Thoracic aorta (tissue), 2 donors: ENCODE measurements at regions not wholly inside any gene's neighbourhood (a gene's known extent, or its start where the extent isn't known, plus 50 kb on each side); places are given as distances from the start of the nearest gene placed in this dataset.
A peak's percentile ranks its signal among the peaks of the same experiment; 100 is the strongest.

Experiments
- ATAC-seq: fragments of 150-250 bp; one replicate; pipeline ENCODE4 v1.8.0; 2017; ENCODE audit warnings: low read depth; ENCODE audit not compliant: insufficient number of reproducible peaks, low FRiP score
- DNase-seq: peaks from one replicate; pipeline ENCODE4 v3.0.0-alpha.2; 2020; ENCODE audit warnings: low spot score
- H3K27ac ChIP-seq, 2 donors: fragments of 200-600 bp; sonication (generic); 1 replicate in 1 of 2; 2 replicates in 1 of 2; pipeline ENCODE4 v1.5.1; 2016; ENCODE audit warnings: mild to moderate bottlenecking in 2 of 2, moderate library complexity in 2 of 2
- H3K27me3 ChIP-seq: fragments of 200-600 bp; sonication (generic); replicated peaks from 2 replicates; pipeline ENCODE4 v1.6.0; 2016; ENCODE audit warnings: mild to moderate bottlenecking; ENCODE audit not compliant: insufficient read depth
- H3K36me3 ChIP-seq: fragments of 200-600 bp; sonication (generic); one replicate; pipeline ENCODE4 v1.5.1; 2016
- H3K4me1 ChIP-seq, 2 donors: fragments of 200-600 bp; sonication (generic); 1 replicate in 1 of 2; 2 replicates in 1 of 2; pipeline versions ENCODE4 v1.5.1 to v1.6.0; 2016; ENCODE audit warnings: low read depth in 2 of 2, mild to moderate bottlenecking in 1 of 2; ENCODE audit not compliant: control insufficient read depth in 1 of 2
- H3K4me3 ChIP-seq: fragments of 200-600 bp; sonication (generic); 2 replicates; pipeline ENCODE4 v1.5.1; 2016; ENCODE audit warnings: mild to moderate bottlenecking
- H3K9me3 ChIP-seq: fragments of 200-600 bp; sonication (generic); 2 replicates; pipeline ENCODE4 v1.5.1; 2016
- TF ChIP-seq, protein P1 (sequence below): fragments of 200-600 bp; sonication (generic); IDR thresholded peaks from one replicate; pipeline ENCODE4 v1.5.1; 2019; ENCODE audit warnings: antibody characterized with exemption

DNA sequence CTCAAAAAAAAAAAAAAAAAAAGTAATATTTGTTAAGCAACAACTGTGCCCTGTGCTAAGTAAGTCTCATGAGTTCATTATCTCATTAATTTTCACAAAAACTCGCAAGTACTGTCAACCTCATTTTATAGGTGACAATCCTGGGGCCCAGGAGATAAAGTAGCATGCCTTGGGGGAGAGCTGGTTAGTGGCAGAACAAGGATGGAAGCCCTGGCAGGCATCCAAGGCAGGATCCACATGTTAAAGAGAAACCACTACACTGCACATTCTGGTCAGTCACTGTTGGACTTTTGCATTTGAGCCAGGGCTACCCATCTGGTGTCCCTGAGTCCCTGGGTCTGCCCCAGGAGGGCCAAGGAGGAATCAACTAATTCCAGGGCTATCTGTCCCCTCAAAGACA lies 54.6 kb downstream of the ZFP36L2 start:
- H3K4me1 ChIP-seq: peaks cover 6 to 18% of the 10 kb centered on the region in 2 donors
- no peak overlapping the region for H3K27ac ChIP-seq

DNA sequence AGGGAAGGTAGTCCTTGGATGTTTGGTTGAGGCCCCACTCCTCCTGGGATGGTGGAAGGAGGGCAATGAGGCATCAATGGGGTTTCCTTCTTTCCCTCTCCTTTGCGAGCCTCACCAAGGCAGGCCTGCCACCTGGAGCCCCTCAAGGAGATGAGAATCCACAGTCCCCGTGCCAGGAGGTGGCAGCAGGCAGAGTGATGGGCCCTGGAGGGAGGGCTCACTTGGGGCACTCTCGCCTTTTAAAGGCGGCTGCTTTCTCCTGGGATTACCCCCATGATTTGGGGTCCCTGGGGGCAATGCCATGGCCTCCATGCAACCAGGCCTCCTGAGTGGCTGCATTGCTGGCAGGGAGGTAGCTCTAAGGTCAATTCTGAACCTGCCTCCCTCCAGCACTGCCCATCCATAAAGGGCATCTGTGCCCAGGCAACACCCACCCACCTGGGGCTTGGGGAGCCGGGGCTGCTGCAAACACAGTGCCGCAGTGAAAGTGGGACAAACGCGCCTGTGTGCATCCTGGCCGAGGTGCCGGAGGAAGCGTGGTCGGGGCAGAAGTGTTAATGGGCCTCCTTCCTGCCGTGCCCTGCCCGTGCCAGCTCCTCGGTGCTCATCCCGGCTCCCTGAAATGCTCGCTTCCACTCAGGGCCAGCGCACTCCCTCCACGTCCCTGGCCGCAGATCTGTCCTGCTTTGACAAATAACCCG lies 55.9 kb downstream of the ZFP36L2 start:
- no peaks in the 10 kb centered on the region for H3K36me3 ChIP-seq
- H3K27ac ChIP-seq: no peak overlapping the region
- peaks cover 6 to 18% of the 10 kb centered on the region in 2 donors for H3K4me1 ChIP-seq
- TF ChIP-seq, protein P1, sequence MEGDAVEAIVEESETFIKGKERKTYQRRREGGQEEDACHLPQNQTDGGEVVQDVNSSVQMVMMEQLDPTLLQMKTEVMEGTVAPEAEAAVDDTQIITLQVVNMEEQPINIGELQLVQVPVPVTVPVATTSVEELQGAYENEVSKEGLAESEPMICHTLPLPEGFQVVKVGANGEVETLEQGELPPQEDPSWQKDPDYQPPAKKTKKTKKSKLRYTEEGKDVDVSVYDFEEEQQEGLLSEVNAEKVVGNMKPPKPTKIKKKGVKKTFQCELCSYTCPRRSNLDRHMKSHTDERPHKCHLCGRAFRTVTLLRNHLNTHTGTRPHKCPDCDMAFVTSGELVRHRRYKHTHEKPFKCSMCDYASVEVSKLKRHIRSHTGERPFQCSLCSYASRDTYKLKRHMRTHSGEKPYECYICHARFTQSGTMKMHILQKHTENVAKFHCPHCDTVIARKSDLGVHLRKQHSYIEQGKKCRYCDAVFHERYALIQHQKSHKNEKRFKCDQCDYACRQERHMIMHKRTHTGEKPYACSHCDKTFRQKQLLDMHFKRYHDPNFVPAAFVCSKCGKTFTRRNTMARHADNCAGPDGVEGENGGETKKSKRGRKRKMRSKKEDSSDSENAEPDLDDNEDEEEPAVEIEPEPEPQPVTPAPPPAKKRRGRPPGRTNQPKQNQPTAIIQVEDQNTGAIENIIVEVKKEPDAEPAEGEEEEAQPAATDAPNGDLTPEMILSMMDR: no peak
- DNase-seq (no peak), ATAC-seq (no peak)
- H3K9me3 ChIP-seq: peaks cover 8% of the 10 kb centered on the region
- H3K4me3 ChIP-seq: no peak overlapping the region
- H3K27me3 ChIP-seq: no peaks in the 10 kb centered on the region

More for the DNA sequence above, 54.6 kb downstream of the ZFP36L2 start:
- Histone ChIP-seq H3K4me3 (no peak overlapping the region), H3K36me3 (no peaks in the 10 kb centered on the region), H3K27me3 (no peaks in the 10 kb centered on the region), H3K9me3 (peaks cover 11% of the 10 kb centered on the region)
- ATAC-seq (no peak), DNase-seq (no peak)
- TF ChIP-seq, protein P1: no peak

DNA sequence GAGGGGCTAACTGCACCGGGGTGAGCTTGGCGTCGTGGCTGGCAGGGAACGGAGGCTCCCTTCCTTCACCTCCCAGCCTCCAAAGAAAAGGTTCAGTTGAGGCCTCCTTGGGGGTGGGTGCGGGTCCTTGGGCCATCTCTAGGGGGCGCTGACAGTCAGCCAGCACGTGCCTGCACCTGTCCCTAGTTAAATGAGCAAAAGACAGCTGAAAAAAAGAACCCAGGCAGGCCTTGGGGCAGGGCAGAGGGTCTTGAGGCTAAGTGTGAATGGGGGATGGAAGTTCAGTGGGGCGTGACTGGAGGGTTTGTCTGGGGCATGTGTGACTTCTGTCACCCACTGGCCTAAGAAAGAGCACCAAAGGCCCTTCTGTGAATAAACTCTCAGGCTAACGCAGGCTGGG lies 56.4 kb downstream of the ZFP36L2 start:
- TF ChIP-seq, protein P1: peak; percentile 37
- H3K9me3 ChIP-seq: peaks cover 2% of the 10 kb centered on the region
- no peaks in the 10 kb centered on the region for H3K27me3 ChIP-seq
- DNase-seq: no peak
- H3K4me1 ChIP-seq: peaks cover 6 to 18% of the 10 kb centered on the region in 2 donors
- no peak overlapping the region for H3K27ac ChIP-seq
- ATAC-seq: no peak
- H3K4me3 ChIP-seq: no peak overlapping the region
- no peaks in the 10 kb centered on the region for H3K36me3 ChIP-seq

DNA sequence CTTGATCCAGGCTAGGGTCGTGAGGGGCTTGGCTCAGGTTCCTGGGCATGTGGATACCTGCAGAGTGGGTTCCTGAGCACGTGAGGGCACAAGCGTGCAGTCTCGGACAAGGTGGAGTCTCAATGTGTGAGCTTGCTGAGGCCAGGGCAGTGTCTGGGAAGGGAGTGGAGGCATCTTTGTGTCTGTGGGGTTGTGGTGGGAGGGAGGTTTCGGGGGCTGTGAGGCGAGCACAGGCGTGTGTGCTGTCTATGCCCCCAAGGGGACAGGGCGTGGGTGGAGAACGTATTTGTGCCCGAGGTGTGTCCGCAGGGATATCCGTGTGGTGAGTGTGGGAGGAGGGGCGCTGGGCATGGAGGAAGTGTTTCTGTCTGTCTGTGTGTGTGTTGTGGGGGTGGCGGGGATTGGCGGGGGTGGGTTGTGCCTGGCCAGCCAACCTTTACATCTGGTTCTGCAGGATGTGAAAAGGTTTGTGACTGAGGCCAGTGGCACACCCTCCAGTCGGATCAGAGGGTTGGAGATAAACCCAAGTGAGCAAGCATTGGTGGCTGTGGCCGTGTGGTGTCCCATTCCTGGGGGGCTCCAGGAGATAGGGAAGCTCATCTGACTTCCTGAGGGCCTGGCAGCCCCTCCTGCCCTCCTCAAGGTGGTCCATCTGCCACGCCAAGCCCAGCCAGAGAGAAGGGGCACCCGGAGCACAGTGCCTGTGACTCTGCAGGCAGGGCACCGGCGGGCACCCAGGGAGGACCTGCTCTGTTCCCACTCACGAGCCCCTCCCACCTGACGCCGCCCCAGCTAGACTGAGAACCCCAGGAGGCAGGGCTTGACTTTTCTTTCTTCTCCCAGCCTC lies 57.1 kb downstream of the ZFP36L2 start:
- H3K4me1 ChIP-seq: peaks cover 6 to 18% of the 10 kb centered on the region in 2 donors
- no peak overlapping the region for H3K27ac ChIP-seq
- no peak for DNase-seq
- peak overlapping the region; percentile 20 for H3K4me3 ChIP-seq
- no peak for ATAC-seq
- no peaks in the 10 kb centered on the region for H3K27me3 ChIP-seq
- no peaks in the 10 kb centered on the region for H3K9me3 ChIP-seq
- no peaks in the 10 kb centered on the region for H3K36me3 ChIP-seq
- TF ChIP-seq, protein P1: no peak

DNA sequence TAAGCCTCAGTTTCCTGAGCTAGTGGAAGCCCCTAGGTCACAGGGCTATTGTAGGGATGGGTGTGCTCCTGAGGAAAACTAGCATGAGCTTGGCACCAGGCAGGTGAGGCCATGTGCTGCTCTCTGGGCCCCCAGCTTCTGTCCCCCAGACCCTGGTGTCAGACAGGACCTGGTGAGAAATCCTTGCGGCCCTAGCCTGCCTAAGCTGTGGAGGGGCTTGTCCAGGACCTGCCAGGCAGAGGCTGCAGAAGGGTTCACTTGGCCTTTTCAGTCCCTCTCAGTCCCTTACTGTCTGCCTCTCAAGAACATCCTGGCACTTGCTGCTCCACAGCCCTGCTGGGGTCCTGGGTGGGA lies 58.4 kb downstream of the ZFP36L2 start:
- Histone ChIP-seq H3K27ac (no peak overlapping the region), H3K27me3 (no peaks in the 10 kb centered on the region), H3K9me3 (no peaks in the 10 kb centered on the region), H3K36me3 (no peaks in the 10 kb centered on the region), H3K4me3 (no peak overlapping the region), H3K4me1 (peaks cover 6 to 18% of the 10 kb centered on the region in 2 donors)
- ATAC-seq (no peak), DNase-seq (no peak)
- TF ChIP-seq, protein P1: no peak
